Stimulated activated CD8-positive, alpha-beta memory T cell treated with anti-CD3 and anti-CD28 coated beads, Interleukin-7, amount 100 ng/mL, for 4 hours (primary cell): ENCODE measurements at regions not wholly inside any gene's neighbourhood (a gene's known extent, or its start where the extent isn't known, plus 50 kb on each side); places are given as distances from the start of the nearest gene placed in this dataset.

ENCODE experiments used
- DNase-seq, 2 donors: peaks; one replicate each; pipeline ENCODE4 v3.0.0-alpha.2; 2020; ENCODE audit warnings: low read depth in 2 of 2

- no peak for DNase-seq
Measured at GRCh38 chr3:67288466-67289106, 290.5 kb downstream of the KBTBD8 start.

GRCh38 chr3:67289626-67290025 lies 291.5 kb downstream of the KBTBD8 start:
- DNase-seq, result no peak

- DNase-seq, result no peak
Measured at GRCh38 chr3:67290438-67290837, 292.3 kb downstream of the KBTBD8 start.

- no peak for DNase-seq
Measured at GRCh38 chr3:67291287-67292252, 293.5 kb downstream of the KBTBD8 start.

GRCh38 chr3:67292356-67293121 lies 294.4 kb downstream of the KBTBD8 start:
- DNase-seq, result no peak

- DNase-seq, result no peak
Measured at GRCh38 chr3:67294341-67294740, 296.2 kb downstream of the KBTBD8 start.

- no peak for DNase-seq
Measured at GRCh38 chr3:67296039-67296892, 298.2 kb downstream of the KBTBD8 start.

- no peak for DNase-seq
Measured at GRCh38 chr3:67297715-67298475, 299.8 kb downstream of the KBTBD8 start.

GRCh38 chr3:67301556-67301955 lies 303.4 kb downstream of the KBTBD8 start:
- no peak for DNase-seq

GRCh38 chr3:67302489-67302888 lies 304.4 kb downstream of the KBTBD8 start:
- no peak for DNase-seq

GRCh38 chr3:67305160-67305559 lies 307.1 kb downstream of the KBTBD8 start:
- DNase-seq, result no peak

- DNase-seq, result no peak
Measured at GRCh38 chr3:67305922-67306321, 307.8 kb downstream of the KBTBD8 start.

- no peak for DNase-seq
Measured at GRCh38 chr3:67311440-67311839, 313.3 kb downstream of the KBTBD8 start.

GRCh38 chr3:67312155-67312554 lies 314.0 kb downstream of the KBTBD8 start:
- no peak for DNase-seq

- no peak for DNase-seq
Measured at GRCh38 chr3:67318162-67318561, 320.1 kb downstream of the KBTBD8 start.

GRCh38 chr3:67324554-67324953 lies 326.4 kb downstream of the KBTBD8 start:
- DNase-seq, result no peak
